NCI-H2227 (cell line): ENCODE measurements at regions not wholly inside any gene's neighbourhood (a gene's known extent, or its start where the extent isn't known, plus 50 kb on each side); places are given as distances from the start of the nearest gene placed in this dataset.

Experiments used
- DNase-seq: peaks from one replicate; lab custom pipeline; 2025; ENCODE audit not compliant: unreplicated experiment; lab: John Stamatoyannopoulos, UW

DNA sequence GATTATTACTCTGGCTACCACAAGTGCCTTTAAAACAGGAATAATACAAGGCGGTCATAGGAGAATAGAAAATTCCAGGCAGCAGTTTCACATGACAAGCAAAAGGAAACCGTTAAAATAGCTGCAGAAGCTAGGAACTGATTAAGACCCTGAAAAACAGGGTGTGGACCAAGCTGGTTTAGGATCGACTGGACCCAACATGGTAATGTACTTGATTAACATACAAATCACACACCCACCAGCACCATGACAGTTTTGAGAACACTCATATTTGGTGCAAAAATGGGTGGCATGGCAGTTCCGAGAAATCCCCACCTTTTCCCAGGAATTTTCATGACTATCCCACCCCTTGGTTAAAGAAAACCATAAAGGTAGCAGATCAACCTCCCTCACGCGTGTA is 51.9 kb upstream of the TMEM163 start:
- no peak for DNase-seq

DNA sequence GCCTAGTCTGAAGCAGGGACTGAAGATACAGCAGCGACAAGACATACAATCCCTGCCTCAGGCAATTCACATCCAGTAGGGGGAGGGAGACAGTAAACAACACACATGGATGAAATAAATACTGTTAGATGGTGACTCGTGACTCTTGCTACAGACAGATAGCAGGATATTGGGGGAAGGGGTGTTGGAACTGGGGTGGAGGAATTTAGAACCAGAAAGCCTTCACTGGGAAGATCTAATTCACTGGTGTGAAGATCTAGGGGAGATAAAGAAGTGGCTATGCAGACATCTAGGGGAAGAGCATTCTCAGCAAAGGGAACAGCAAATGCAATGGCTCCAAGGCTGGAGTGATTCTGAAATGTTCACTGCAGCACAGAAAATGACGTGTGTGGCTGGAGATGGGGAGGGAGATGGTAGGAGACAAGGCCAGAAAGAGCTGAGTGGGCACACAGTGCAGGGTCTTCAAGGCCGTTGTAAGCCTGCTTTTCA is 52.6 kb upstream of the TMEM163 start:
- no peak for DNase-seq

DNA sequence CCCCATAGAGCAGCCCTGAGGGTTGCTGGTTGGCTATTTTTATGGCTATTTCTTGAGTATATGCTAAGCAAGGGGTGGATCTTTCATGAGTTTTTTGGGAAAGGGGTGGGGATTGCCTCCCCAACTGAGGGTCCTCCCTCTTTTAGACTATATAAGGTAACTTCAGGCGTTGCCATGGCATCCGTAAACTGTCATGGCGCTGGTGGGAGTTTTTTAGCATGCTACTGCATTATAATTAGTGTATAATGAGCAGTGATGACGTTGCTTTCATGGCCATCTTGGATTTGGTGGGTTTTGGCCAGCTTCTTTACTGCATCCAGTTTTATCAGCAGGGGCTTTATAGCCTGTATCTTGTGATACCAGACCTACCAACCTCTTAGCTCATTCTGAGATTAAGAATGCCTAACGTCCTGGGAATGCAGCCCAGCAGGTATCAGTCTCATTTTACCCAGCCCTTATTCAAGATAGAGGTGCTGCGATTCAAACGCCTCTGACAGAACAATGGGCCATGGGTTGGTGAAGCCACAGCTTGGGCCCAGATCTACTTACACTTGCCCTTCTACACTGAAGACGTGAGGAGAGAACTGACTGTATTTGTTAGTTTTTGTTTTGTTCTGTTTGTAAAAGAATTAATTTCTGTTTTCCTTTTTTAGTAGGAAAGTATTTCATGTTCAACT is 53.8 kb upstream of the TMEM163 start:
- no peak for DNase-seq

DNA sequence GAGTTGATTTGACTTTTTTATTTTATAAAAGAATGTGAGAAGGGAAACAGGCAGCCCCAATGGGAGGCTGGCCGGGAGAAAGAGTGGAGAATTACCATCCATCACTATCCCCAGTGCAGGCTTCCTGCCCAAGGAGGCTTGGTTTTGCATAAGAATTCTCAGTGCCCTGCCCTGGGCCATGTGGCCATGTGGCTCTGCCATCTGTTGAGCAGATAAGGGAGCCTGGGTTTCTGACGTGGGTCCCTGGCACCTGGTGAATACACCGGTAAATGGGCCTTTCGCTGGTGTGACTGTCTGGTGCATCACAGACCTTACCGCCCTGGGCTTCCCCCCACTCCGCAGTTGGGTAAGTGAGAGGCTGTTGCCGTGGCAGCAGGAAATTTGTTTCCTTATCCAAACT is 54.5 kb upstream of the TMEM163 start:
- no peak for DNase-seq

DNA sequence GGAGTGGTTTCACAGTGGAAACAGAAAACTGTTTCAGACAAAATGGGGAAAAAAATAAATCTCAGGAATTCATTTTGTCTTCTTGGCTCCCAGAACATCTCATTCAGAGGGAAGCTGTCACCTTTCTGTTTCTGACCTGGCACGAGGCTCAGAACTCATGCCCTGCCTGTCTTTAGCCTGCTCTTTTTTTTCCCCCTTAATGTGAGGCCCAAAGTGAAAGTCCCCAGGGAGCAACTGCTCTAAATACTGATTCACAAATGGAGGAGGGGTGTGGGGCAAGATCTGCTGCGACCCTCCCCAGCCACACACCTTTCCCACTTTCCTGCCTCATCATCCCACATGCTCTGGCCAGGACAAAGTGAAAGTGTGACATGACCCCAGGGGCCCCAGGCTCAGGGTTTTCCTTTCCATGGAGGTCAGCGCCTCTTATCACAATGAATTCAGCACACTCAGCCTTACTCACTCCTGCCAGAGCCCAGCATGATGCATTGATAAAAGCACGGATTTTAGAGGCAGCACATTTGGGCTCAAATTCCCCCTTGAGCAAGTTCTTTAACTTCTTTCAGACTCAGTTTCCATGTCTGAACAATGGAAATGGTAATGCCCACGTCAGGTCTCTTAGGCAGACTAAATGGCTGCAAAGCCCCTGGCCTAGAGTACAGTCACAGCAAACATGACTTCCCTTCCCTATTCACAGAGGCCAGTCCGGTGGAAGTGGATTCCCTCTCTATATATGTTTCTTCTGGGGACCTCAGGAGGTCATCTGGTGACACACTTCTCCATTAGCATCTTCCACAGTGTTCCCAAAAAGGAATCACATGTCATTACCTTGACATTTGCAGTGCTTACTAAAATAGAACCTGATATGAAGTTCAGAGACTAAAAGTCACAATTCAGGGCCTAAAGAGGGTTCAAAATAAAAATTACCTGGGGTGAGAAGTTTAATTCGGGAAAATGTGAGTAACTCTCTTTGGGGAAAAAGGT is 55.3 kb upstream of the TMEM163 start:
- DNase-seq = no peak

DNA sequence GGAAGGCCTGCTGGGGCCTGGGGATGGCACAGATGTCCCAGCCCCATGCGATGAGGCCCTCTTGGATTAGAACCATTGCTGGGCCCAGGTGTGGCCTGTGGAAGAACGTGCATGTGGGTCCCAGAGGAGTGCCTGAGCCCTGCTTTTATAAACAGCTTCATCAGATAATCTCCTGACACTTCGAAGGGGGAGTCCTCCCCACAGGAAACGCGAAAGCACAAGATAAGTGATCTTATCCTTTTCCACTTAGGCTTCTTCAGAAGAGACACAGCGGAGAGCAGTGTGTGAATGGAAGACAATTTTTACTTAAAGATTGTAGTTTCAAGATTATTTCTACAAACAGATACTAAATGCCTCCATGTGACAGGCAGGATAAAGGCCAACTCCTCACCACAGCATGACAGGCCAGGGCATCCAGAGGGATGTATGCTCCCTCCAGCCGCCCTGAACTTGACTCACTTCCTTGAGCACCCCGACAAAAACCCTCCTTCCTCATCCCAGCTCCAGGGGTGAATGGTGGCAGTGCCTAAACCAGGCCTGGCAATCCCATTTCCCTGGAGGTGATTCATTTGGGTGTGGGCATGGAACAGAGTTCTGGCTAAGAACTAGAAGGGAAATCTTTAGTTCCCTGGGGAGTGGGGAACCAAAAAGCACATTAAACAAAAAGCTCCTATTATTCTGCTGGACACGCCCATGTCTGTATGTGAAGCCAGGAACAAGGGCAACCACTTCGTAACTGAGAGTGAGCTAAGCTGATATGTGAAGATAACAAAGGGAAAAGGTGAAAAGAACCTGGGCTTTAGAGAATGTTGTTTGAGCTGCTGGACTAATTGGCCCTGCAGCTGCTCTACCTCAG is 56.2 kb upstream of the TMEM163 start:
- DNase-seq = no peak

DNA sequence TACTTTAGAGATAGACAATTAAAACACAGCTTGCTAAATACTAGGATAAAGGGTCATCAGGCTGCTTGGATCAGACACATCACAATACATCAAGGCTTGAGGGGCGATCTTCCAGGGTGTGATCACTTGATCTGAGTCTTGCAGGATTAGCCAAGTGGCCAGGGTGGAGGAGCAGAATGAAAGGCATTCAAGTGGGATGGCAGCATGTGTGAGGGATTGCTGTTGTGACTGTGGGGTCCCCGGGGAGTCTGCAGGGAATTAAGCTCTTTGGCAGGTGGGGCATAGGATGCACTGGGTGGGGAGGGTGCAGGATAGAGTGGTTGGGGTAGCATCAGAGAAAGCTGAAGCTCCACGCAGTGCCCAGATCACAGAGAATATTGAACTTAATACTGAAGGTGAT is 58.0 kb upstream of the TMEM163 start:
- no peak for DNase-seq

DNA sequence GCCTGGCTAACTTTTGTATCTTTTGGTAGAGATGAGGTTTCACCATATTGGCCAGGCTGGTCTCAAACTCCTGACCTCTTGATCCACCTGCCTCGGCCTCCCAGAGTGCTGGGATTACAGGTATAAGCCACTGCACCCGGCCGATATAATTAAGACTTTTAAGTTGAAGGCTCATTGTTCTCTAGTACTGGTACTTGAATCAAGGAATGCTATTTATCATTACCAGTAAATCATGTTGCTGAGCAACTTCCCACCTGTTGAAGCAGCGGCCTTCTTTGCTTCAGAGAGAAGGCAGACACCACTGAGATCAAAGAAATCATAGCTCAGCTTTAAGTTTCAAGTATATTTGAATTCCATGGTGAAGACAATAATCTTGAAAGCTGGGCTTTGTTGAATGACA is 58.8 kb upstream of the TMEM163 start:
- no peak for DNase-seq

DNA sequence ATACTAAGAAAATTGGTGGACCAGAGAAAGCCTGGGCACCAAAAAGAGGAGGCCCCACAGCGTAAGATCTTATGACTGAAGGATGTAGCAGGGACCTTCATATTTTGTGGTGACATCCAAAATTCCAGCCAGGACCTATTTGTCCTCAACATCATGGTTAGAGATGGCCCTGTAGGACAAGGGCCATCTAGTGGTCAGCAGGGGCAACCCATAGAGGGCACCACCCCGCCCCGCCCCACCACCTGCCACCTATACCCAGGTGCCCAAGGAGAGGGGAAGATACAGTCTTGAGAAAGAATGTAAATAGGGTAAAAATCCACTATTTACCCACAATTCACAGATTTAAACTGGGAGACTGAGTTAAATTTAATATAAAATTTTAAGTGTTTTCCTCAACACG is 59.6 kb upstream of the TMEM163 start:
- no peak for DNase-seq

DNA sequence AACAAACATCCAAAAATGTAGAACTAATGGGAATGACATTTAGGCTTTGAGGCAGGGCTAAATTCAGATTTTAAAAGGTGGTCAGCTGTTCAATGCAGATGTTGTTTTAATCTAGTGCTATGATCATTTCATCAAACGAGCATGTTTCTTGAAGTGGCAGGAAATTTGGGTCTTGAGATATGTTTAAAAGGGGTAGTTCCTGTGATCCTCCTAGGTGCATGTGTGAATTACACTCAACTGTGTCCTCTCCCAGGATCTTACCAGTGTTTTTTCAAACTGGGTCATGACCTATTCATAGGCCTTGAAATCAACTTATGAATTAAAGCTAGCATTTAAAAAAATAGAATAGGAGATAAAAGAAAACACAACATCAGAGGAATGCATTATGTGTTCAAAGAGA is 57.4 kb upstream of the ACMSD start:
- DNase-seq = no peak

DNA sequence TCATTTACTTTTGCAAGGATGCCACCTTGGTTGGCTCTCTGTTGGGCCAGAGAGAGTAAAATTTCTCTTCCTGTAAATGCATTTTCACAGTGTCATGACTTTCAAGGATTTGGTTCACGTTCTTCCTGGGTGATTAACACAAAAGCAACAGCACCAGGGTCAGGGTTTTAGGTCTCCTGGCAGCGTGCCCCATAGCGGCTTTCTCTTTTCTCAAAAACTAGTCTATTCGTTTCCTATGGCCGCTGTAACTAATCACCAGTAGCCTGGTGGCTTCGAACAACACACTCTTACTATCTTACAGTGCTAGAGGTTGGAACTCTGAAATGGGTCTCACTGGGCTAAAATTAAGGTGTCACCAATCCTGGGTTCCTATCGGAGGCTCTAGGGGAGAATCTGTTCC is 56.3 kb upstream of the ACMSD start:
- DNase-seq = no peak

DNA sequence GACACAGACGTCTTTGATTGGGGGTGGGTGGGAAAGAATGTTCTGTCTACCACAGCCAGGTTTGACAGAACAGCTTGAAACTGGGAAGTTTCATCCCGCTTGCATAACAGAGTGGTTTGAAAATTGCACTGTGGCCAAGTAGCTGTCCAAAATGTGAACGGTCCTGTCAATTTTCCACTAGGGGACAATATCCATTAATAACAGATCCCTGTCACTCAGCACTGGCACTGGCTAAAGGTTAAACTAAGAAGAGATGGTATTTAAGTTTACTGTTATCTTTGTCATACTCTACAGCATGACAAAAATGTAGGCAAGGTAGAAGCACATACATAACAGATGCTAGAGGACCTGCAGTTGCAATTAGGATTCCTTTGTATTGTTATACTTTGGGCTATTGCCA is 55.6 kb upstream of the ACMSD start:
- DNase-seq = peak; percentile 57

DNA sequence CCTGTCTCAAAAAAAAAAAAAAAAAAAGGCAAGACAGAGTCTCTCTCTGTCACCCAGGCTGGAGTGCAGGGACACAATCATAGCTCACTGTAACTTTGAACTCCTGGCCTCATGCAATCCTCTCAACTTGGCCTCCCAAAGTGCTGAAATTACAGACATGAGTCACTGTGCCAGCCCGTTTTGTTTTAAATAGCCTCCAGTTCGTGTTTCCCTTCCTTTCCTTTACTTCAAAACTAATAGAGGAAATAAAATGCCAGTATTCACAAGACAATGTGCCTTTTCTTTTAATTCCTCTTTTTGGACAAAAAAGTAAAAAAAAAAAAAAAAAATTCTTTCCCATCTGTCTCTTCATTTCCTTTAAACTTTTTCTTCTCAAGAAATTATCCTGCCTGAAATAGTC is 54.5 kb upstream of the ACMSD start:
- no peak for DNase-seq

DNA sequence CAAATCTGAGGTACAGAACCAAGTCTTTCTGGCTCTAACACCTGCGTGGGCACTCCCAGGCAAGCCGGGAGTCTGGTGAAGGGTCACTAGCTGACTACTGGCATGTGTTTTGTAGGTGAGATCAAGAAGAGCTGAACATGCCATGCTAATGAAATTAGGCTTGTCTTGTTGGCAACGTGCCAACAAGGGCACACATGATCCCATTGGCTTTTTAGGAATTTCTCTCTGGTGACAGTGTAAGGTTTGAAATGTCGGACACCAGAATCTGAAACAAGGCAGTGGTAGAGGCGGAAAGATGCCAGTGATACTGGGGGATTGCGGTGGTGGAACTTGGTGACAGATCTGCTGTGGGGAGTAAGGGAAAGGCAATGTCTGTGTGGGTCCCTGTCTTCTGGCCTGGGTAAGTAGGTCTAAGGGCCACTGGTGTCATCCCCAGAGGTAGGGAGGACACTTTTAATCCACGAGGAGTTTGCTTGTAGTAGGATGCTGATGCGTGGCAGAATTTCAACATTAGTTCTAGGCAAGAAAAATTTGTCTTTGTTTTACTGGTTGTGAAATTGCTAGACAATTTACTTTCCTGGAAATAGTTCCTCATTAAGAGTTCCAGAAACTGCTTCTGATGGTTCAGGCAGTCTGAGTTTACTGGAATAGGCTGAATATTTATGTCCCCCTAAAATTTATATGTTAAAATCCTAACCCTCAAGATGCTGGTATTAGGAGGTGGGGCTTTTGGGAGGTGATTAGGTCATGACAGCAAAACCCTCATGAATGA is 52.6 kb upstream of the ACMSD start:
- DNase-seq = no peak

DNA sequence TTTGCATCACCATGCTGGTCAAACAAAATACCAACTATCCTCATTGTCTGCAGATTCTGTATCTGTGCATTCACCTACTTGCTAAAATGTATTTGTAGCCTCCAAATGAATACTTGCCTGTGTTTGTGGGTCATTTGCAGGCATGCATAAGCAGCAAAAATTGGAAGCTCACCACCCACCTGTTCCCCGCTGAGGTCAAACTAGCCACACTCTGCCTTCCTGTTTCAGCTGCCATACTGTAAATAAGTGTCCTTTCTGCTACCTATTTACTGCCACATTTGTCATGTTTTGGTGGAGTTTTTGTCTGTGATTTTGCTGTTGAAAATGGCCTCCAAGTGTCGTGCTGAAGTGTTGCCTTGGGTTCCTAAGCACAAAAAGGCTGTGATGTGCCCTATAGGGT is 50.0 kb upstream of the ACMSD start:
- no peak for DNase-seq
